ENCODE measurements at regions not wholly inside any gene's neighbourhood (a gene's known extent, or its start where the extent isn't known, plus 50 kb on each side); places are given as distances from the start of the nearest gene placed in this dataset.

DNA sequence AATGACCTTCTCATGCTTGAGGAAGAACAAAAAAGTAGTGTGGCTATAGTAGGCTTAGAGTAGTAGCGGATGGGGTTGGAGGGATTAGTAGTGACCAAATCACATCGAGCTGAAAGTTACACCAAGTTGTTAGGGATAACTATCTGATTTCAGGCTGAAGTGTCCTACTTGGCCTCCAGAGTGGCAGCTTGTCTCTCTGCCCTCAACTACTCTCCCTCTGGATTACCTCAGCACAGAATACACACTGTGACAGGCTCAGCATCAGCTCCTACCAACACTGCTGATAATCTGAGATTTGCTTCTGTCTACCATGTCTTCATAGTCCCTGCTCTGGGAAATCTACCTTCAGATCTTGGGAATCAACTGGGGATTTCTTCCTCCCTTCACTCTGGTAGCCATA, 714.6 kb upstream of the GRAMD2B start:
- no peak overlapping the region for H3K27ac Mint-ChIP-seq (ENCODE audit: unreplicated experiment)
- ChIA-PET POLR2A (no interaction called here), CTCF (no interaction called here)

DNA sequence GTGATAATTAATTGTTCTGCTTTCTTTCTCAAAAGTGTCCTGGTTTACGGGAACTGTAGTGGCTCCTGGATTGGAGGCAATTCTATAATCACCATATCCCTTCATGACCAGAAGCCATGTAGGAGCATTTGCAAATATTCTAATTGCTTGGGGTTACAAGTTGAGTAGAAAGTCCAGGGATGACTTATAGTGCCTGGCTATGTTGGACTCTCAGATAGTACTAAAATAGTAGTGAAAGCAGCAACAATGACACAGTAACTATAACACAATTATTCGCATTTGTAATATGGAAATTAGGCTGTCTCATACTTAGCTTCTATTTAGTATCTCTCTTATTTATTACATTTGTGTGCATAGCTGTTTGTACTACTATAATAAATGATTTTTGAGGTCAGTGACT, 712.5 kb upstream of the GRAMD2B start:
- Mint-ChIP-seq H3K4me1 (ENCODE audit: low read depth, unreplicated experiment) (no peaks in the 10 kb centered on the region), H3K9me3 (ENCODE audit: unreplicated experiment) (peaks cover 21% of the 10 kb centered on the region), H3K27me3 (ENCODE audit: insufficient read depth, unreplicated experiment) (no peaks in the 10 kb centered on the region), H3K4me3 (ENCODE audit: unreplicated experiment) (no peak overlapping the region), H3K27ac (ENCODE audit: unreplicated experiment) (no peak overlapping the region), H3K36me3 (ENCODE audit: insufficient read depth, unreplicated experiment) (no peaks in the 10 kb centered on the region)
- no TSS peak for BruUV-seq (replicated peaks)
- Histone ChIP-seq H3K4me3 (ENCODE audit: low read depth, low read length) (no peak overlapping the region), H3K9me3 (peaks cover 3% of the 10 kb centered on the region; the same call in 1 of the 2 replicates), H3K27me3 (replicated peaks; ENCODE audit: control insufficient read depth, insufficient read depth, low read length) (no peaks in the 10 kb centered on the region), H3K36me3 (ENCODE audit: control insufficient read depth, insufficient read depth, low read length) (no peaks in the 10 kb centered on the region), H3K4me1 (peaks cover 7% of the 10 kb centered on the region; the same call in 1 of the 2 replicates)
- POLR2A ChIA-PET: no interaction called here
- TF ChIP-seq, protein P1, sequence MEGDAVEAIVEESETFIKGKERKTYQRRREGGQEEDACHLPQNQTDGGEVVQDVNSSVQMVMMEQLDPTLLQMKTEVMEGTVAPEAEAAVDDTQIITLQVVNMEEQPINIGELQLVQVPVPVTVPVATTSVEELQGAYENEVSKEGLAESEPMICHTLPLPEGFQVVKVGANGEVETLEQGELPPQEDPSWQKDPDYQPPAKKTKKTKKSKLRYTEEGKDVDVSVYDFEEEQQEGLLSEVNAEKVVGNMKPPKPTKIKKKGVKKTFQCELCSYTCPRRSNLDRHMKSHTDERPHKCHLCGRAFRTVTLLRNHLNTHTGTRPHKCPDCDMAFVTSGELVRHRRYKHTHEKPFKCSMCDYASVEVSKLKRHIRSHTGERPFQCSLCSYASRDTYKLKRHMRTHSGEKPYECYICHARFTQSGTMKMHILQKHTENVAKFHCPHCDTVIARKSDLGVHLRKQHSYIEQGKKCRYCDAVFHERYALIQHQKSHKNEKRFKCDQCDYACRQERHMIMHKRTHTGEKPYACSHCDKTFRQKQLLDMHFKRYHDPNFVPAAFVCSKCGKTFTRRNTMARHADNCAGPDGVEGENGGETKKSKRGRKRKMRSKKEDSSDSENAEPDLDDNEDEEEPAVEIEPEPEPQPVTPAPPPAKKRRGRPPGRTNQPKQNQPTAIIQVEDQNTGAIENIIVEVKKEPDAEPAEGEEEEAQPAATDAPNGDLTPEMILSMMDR (IDR thresholded peaks at IDR 0.05; ENCODE audit: insufficient read depth in 1 of 2, low read depth in 1 of 2, low read length in 1 of 2, severe bottlenecking in 1 of 2, unreplicated experiment in 1 of 2): no peak
- CTCF ChIA-PET: no interaction called here
- intact Hi-C loops (cut with micrococcal nuclease; ENCODE audit: unreplicated experiment): no loop called here
- no peak for DNase-seq

More for the DNA sequence above, 714.6 kb upstream of the GRAMD2B start:
- TF ChIP-seq, protein P1 (IDR thresholded peaks at IDR 0.05; ENCODE audit: insufficient read depth in 1 of 2, low read depth in 1 of 2, low read length in 1 of 2, severe bottlenecking in 1 of 2, unreplicated experiment in 1 of 2): no peak
- no TSS peak for BruUV-seq (replicated peaks)
- H3K36me3 ChIP-seq (ENCODE audit: control insufficient read depth, insufficient read depth, low read length): no peaks in the 10 kb centered on the region
- H3K4me3 ChIP-seq (ENCODE audit: low read depth, low read length): no peak overlapping the region
- peaks cover 7% of the 10 kb centered on the region; the same call in 1 of the 2 replicates for H3K4me1 ChIP-seq
- no peaks in the 10 kb centered on the region for H3K27me3 ChIP-seq (replicated peaks; ENCODE audit: control insufficient read depth, insufficient read depth, low read length)
- Mint-ChIP-seq H3K4me1 (ENCODE audit: low read depth, unreplicated experiment) (no peaks in the 10 kb centered on the region), H3K4me3 (ENCODE audit: unreplicated experiment) (no peak overlapping the region), H3K27me3 (ENCODE audit: insufficient read depth, unreplicated experiment) (no peaks in the 10 kb centered on the region), H3K9me3 (ENCODE audit: unreplicated experiment) (peaks cover 42% of the 10 kb centered on the region), H3K36me3 (ENCODE audit: insufficient read depth, unreplicated experiment) (no peaks in the 10 kb centered on the region)
- intact Hi-C loops (cut with micrococcal nuclease; ENCODE audit: unreplicated experiment): no loop called here
- H3K9me3 ChIP-seq: peaks cover 3% of the 10 kb centered on the region; the same call in 1 of the 2 replicates
- DNase-seq: no peak

DNA sequence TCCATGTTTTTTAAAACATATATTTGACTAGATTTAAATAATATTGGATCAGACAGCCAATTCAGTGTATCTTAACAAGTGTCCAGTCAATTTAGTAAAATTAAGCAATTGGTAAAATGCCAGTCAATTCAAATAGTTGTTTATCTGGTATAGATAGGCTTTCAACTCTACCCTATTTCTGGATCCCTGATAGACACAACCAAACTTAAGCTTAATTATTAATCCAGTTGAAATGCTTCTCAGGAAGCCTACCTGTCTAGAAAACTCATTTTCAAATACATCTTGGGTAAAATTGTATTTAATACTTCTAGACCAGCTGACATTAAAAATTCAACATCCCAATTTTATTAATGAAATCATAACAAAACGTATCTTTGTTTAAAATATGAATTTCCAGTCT, 710.8 kb upstream of the GRAMD2B start:
- peaks cover 14% of the 10 kb centered on the region for H3K4me1 Mint-ChIP-seq (ENCODE audit: low read depth, unreplicated experiment)
- peaks cover 11% of the 10 kb centered on the region for H3K9me3 Mint-ChIP-seq (ENCODE audit: unreplicated experiment)
- H3K36me3 Mint-ChIP-seq (ENCODE audit: insufficient read depth, unreplicated experiment): no peaks in the 10 kb centered on the region
- Histone ChIP-seq H3K4me1 (peaks cover 20% of the 10 kb centered on the region), H3K4me3 (ENCODE audit: low read depth, low read length) (no peak overlapping the region), H3K36me3 (ENCODE audit: control insufficient read depth, insufficient read depth, low read length) (no peaks in the 10 kb centered on the region), H3K9me3 (no peaks in the 10 kb centered on the region), H3K27me3 (replicated peaks; ENCODE audit: control insufficient read depth, insufficient read depth, low read length) (no peaks in the 10 kb centered on the region)
- no peaks in the 10 kb centered on the region for H3K27me3 Mint-ChIP-seq (ENCODE audit: insufficient read depth, unreplicated experiment)
- intact Hi-C loops (cut with micrococcal nuclease; ENCODE audit: unreplicated experiment): no loop called here
- POLR2A ChIA-PET: no interaction called here
- no TSS peak for BruUV-seq (replicated peaks)
- TF ChIP-seq, protein P1 (IDR thresholded peaks at IDR 0.05; ENCODE audit: insufficient read depth in 1 of 2, low read depth in 1 of 2, low read length in 1 of 2, severe bottlenecking in 1 of 2, unreplicated experiment in 1 of 2): no peak
- no peak overlapping the region for H3K4me3 Mint-ChIP-seq (ENCODE audit: unreplicated experiment)
- CTCF ChIA-PET: no interaction called here
- DNase-seq: no peak
- no peak overlapping the region for H3K27ac Mint-ChIP-seq (ENCODE audit: unreplicated experiment)
